Stimulated activated CD4-positive, alpha-beta T cell treated with anti-CD3 and anti-CD28 coated beads, Interleukin-12 subunit alpha, Interleukin-12 subunit beta, amount 100 ng/mL, for 24 hours (primary cell): ENCODE measurements at regions not wholly inside any gene's neighbourhood (a gene's known extent, or its start where the extent isn't known, plus 50 kb on each side); places are given as distances from the start of the nearest gene placed in this dataset.

Source experiments
- DNase-seq, 2 experiments: peaks; one replicate each; pipeline ENCODE4 v3.0.0-alpha.2; 2020; ENCODE audit warnings: low read depth in 2 of 2

- no peak for DNase-seq
Measured at GRCh38 chr2:128368437-128369107, 49.9 kb upstream of the HS6ST1 start.

GRCh38 chr2:128369108-128369555, 50.5 kb upstream of the HS6ST1 start:
- DNase-seq, result no peak

- DNase-seq, result no peak
Measured at GRCh38 chr2:128369602-128370467, 51.2 kb upstream of the HS6ST1 start.

GRCh38 chr2:128370468-128371247, 52.0 kb upstream of the HS6ST1 start:
- DNase-seq, result no peak

GRCh38 chr2:128371248-128371630, 52.6 kb upstream of the HS6ST1 start:
- no peak for DNase-seq

- no peak for DNase-seq
Measured at GRCh38 chr2:128371648-128372345, 53.1 kb upstream of the HS6ST1 start.

- no peak for DNase-seq
Measured at GRCh38 chr2:128372621-128373341, 54.1 kb upstream of the HS6ST1 start.

GRCh38 chr2:128373451-128374000, 54.9 kb upstream of the HS6ST1 start:
- no peak for DNase-seq

GRCh38 chr2:128374001-128374710, 55.5 kb upstream of the HS6ST1 start:
- no peak for DNase-seq

- no peak for DNase-seq
Measured at GRCh38 chr2:128374711-128375413, 56.2 kb upstream of the HS6ST1 start.

- DNase-seq, result no peak
Measured at GRCh38 chr2:128375454-128375853, 56.8 kb upstream of the HS6ST1 start.

- no peak for DNase-seq
Measured at GRCh38 chr2:128376241-128377041, 57.8 kb upstream of the HS6ST1 start.

- no peak for DNase-seq
Measured at GRCh38 chr2:128377071-128377910, 58.6 kb upstream of the HS6ST1 start.

- no peak for DNase-seq
Measured at GRCh38 chr2:128378231-128379020, 59.8 kb upstream of the HS6ST1 start.

- DNase-seq, result no peak
Measured at GRCh38 chr2:128379021-128380015, 60.6 kb upstream of the HS6ST1 start.
